Dendritic cell treated with granulocyte-macrophage colony-stimulating factor and Interleukin-4, amounts not matched to agents 40 ng/mL and 50 ng/mL, for 4 days (primary cell): ENCODE measurements at regions not wholly inside any gene's neighbourhood (a gene's known extent, or its start where the extent isn't known, plus 50 kb on each side); places are given as distances from the start of the nearest gene placed in this dataset.
"Not testable (repeated sequence)": the region's sequence is repeated elsewhere in the genome, so short reads cannot be mapped to it uniquely, and the experiment has no call there.

Experiments used
- H3K27ac Mint-ChIP-seq: one replicate; pipeline ENCODE4 v1.8.0; 2022; ENCODE audit warnings: mild to moderate bottlenecking, mixed read lengths
- H3K27me3 Mint-ChIP-seq: one replicate; pipeline ENCODE4 v1.8.0; 2022; ENCODE audit warnings: mild to moderate bottlenecking, mixed read lengths
- H3K36me3 Mint-ChIP-seq: one replicate; pipeline ENCODE4 v1.8.0; 2022; ENCODE audit warnings: low read depth, mixed read lengths
- H3K4me1 Mint-ChIP-seq: one replicate; pipeline ENCODE4 v1.8.0; 2022; ENCODE audit warnings: low read depth, mixed read lengths
- H3K4me3 Mint-ChIP-seq: one replicate; pipeline ENCODE4 v1.8.0; 2022; ENCODE audit warnings: mild to moderate bottlenecking, moderate library complexity, mixed read lengths
- H3K9me3 Mint-ChIP-seq: one replicate; pipeline ENCODE4 v1.8.0; 2022; ENCODE audit warnings: mixed read lengths
- intact Hi-C: fragments of 100-400 bp; cut with micrococcal nuclease; formaldehyde crosslinking; loops from one replicate; pipeline ENCODE4 v1.15.0; 2022

DNA sequence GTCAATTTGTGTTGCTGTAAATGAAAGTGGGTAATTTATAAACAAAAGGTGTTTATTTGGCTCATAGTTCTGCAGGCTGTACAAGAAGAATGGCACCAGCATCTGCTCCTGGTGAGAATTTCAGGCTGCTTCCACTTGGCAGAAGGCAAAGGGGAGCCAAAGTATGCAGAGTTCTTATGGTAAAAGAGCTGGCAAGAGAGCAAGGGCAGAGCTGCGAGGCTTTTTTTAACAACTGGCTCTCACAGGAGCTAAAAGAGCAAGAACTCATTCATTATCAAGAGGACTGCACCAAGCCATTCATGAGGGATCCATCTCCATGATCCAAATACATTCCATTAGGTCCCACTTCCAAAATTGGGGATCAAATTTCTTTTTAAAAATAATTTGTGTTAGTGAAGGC is 1712.7 kb downstream of the SLITRK5 start:
- no peaks in the 10 kb centered on the region for H3K4me1 Mint-ChIP-seq
- H3K9me3 Mint-ChIP-seq: peaks cover 15% of the 10 kb centered on the region
- no peak overlapping the region for H3K27ac Mint-ChIP-seq
- no peaks in the 10 kb centered on the region for H3K36me3 Mint-ChIP-seq
- intact Hi-C loops: no loop called here
- no peaks in the 10 kb centered on the region for H3K27me3 Mint-ChIP-seq
- H3K4me3 Mint-ChIP-seq: no peak overlapping the region

DNA sequence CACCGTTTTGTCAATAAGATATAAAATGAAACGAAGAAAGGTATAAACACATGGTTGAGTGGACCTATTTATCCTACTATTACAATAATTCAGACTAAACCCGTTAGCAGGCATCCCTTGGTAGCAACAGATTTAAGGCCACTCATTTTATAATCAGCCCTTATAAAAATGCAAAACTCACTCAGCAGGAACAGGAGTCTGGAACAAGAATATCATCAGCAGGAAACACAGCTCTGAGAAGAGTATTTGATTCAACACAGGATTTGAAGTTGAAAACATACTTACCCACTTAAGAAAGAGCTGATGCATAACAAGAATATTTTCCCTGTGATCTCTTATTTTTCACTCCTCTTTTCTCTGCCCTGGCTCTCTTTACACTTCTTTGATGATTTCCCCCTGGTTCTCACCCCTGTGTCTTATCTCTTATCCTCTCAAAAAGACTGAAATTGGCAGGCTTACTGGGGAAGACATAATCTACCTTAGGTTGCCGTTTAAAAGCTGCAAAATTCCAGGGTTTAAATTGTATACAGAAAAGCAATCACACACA is 1722.7 kb downstream of the SLITRK5 start:
- intact Hi-C loops: no loop called here
- Mint-ChIP-seq H3K9me3 (peaks cover 17% of the 10 kb centered on the region), H3K4me3 (no peak overlapping the region), H3K27ac (no peak overlapping the region), H3K4me1 (no peaks in the 10 kb centered on the region), H3K36me3 (no peaks in the 10 kb centered on the region), H3K27me3 (no peaks in the 10 kb centered on the region)

DNA sequence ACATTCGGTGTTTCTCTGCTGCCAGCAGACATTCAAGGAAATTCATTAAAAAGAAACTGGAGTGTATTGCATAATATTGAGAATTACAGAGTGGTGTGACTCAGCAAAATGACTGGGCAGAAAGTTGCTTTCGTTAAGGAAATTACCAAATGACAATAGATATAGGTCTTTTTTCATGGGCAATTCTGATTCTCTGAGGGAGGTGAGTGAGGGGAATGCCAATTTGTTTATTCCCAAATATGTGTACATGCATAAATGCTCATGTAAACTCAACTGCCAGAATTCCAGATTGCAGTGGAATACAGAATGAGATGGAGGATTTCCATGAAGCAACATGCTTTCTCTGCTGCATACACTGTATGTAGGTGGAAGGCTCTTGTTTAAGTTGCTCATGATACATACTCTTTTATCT is 1730.1 kb downstream of the SLITRK5 start:
- H3K27ac Mint-ChIP-seq: peak overlapping the region; percentile 76
- H3K4me3 Mint-ChIP-seq: peak overlapping the region; percentile 64
- intact Hi-C loops: no loop called here
- H3K27me3 Mint-ChIP-seq: no peaks in the 10 kb centered on the region
- H3K36me3 Mint-ChIP-seq: no peaks in the 10 kb centered on the region
- peaks cover 13% of the 10 kb centered on the region for H3K9me3 Mint-ChIP-seq
- H3K4me1 Mint-ChIP-seq: peaks cover 17% of the 10 kb centered on the region

DNA sequence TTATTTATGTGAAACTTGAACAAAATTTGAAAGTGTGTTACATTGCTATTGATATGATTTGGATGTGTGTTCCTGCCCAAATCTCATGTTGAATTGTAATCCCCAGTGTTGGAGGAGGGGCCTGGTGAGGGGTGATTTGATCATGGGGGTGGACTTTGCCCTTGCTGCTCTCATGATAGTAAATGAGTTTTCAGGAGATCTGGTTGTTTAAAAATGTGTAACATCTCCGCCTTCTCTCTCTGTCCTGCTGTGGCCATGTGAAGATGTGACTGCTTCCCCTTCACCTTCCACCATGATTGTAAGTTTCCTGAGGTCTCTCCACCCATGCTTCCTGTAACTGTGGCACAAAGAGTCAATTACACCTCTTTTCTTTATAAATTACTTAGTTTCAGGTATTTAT is 1731.0 kb downstream of the SLITRK5 start:
- H3K27ac Mint-ChIP-seq: peak overlapping the region; percentile 76
- no peaks in the 10 kb centered on the region for H3K36me3 Mint-ChIP-seq
- H3K4me1 Mint-ChIP-seq: peaks cover 17% of the 10 kb centered on the region
- H3K9me3 Mint-ChIP-seq: peaks cover 3% of the 10 kb centered on the region
- no peaks in the 10 kb centered on the region for H3K27me3 Mint-ChIP-seq
- intact Hi-C loops: no loop called here
- no peak overlapping the region for H3K4me3 Mint-ChIP-seq

DNA sequence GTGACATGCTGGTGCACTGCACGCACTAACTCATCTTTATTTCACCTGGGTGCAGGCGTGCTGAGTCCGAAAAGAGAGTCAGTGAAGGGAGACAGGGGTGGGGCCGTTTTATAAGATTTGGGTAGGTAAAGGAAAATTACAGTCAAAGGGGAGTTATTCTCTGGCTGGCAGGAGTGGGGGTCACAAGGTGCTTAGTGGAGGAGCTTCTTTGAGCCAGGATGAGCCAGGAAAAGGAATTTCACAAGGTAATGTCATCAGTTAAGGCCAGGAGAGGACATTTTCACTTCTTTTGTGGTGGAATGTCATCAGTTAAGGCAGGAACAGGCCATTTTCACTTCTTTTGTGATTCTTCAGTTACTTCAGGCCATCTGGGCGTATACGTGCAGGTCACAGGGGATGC is 1734.9 kb downstream of the SLITRK5 start:
- H3K4me3 Mint-ChIP-seq, H3K27ac Mint-ChIP-seq, H3K27me3 Mint-ChIP-seq, H3K36me3 Mint-ChIP-seq, H3K9me3 Mint-ChIP-seq, intact Hi-C loops: not testable (repeated sequence)
- H3K4me1 Mint-ChIP-seq: peaks cover 13% of the 10 kb centered on the region

DNA sequence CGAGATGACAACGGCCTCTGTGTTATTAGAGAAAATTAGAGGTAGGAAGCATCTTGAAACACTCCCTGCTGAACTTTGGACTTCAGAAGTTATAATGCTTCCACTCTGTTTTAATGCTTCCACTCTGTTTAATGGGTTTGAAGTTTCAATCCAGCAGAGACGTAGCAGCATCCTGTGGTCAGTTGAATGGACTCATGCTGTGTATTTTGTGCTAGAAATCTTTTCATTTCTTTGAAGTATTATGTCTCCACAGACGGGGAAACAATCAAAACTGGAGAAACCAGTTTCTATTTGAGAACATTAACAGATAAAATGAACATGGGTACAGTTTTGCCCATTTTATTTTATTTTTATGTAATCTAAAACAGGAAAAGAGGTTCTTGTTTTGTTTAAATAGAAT is 1736.2 kb downstream of the SLITRK5 start:
- Mint-ChIP-seq H3K36me3 (no peaks in the 10 kb centered on the region), H3K27me3 (no peaks in the 10 kb centered on the region), H3K4me1 (peaks cover under 1% of the 10 kb centered on the region), H3K27ac (no peak overlapping the region), H3K4me3 (no peak overlapping the region), H3K9me3 (no peaks in the 10 kb centered on the region)
- intact Hi-C loops: no loop called here

DNA sequence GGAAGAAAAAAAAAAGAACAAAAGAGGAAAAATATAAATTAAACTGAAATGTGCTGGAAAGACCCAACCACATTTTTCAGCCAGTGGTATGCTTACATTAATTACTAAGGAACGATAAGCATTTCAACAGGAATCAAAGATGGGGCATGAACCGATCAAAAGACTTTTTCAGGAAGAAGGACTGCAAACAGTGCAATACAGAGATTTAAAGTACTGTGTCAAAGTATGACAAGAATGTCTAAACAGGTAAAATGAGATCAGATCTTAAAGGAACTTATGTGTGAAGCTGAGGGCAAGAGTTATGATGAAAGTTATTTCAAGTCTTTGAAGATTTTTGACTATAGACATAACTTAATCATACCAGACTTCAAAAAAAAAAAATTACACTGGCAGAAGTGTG is 1761.8 kb downstream of the SLITRK5 start:
- peaks cover 13% of the 10 kb centered on the region for H3K9me3 Mint-ChIP-seq
- no peaks in the 10 kb centered on the region for H3K36me3 Mint-ChIP-seq
- H3K4me3 Mint-ChIP-seq: no peak overlapping the region
- intact Hi-C loops: no loop called here
- no peaks in the 10 kb centered on the region for H3K4me1 Mint-ChIP-seq
- no peaks in the 10 kb centered on the region for H3K27me3 Mint-ChIP-seq
- no peak overlapping the region for H3K27ac Mint-ChIP-seq

DNA sequence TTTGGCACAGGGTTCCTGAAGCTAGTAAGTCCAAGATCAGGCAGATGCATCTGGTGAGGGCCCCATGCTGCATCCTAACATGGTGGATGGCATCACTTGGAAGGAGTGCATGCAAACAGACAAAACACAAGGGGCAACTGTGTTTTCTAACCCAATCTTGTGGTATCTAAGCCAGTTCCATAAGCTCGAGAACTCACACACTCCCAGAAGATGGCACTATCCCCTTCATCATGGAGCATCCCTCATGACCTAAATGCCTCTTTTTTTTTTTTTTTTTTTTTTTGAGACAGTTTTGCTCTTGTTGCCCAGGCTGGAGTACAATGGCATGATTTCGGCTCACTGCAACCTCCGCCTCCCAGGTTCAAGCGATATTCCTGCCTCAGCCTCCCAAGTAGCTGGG is 1763.5 kb downstream of the SLITRK5 start:
- H3K36me3 Mint-ChIP-seq, H3K27me3 Mint-ChIP-seq, H3K4me1 Mint-ChIP-seq, intact Hi-C loops, H3K27ac Mint-ChIP-seq, H3K4me3 Mint-ChIP-seq: not testable (repeated sequence)
- peaks cover 16% of the 10 kb centered on the region for H3K9me3 Mint-ChIP-seq

DNA sequence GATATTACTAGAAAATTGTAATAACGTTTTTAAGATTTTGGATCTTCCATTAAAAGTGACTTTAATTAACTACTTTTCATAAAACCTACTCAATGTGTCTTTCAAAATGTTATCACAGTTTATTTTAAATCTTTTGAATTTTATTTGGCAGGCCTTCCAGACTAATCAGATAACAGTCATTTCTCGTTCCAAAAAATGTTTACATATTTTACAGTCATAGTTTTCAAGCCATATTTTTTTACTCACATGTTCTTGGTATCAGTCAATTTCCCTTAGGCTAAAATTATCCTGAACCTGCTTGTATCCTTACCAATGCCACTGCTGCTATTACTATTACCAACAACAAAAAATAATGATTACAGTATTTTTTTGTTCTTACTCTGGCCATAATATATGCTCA is 1783.5 kb downstream of the SLITRK5 start:
- Mint-ChIP-seq H3K4me3 (no peak overlapping the region), H3K27ac (no peak overlapping the region), H3K9me3 (peaks cover 24% of the 10 kb centered on the region), H3K4me1 (no peaks in the 10 kb centered on the region), H3K27me3 (no peaks in the 10 kb centered on the region), H3K36me3 (no peaks in the 10 kb centered on the region)
- intact Hi-C loops: no loop called here

DNA sequence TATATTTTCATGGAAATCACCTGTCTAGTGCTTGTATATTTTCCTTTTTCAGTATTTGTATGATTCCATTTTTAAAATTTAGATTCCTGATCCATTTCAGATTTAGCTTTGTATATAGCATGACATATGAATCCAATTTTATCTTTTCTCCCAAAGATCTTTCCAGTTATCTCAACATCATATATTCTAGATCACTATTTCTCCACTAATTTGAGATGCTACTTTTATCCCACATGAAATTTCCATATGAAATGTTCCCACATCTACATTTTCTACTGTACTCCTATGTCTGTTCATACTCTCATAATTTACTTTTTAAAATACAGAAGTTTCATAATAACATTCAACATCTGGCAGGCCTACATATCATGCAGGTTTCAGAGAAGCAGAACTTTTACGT is 1784.1 kb downstream of the SLITRK5 start:
- Mint-ChIP-seq H3K27me3 (no peaks in the 10 kb centered on the region), H3K4me1 (no peaks in the 10 kb centered on the region), H3K9me3 (peaks cover 29% of the 10 kb centered on the region), H3K27ac (no peak overlapping the region), H3K36me3 (no peaks in the 10 kb centered on the region), H3K4me3 (no peak overlapping the region)
- intact Hi-C loops: no loop called here

DNA sequence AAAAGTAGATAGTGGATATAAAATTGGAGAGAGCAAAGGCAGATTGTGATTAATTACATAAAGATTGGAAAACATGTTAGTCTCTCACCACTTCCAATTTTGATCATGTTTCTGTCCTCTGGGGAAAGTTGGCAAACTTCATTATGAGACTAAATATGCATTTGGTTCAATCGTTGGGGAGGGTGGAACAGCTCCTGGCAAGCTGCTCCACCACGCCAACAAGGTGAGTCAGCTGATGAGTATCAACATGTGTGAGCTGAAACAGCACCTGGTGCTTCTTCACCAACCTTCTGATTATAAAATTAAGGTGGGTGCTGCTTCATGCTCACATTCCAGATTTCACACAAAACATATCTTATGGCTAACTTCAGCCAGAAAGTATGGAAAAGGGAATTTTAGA is 1784.6 kb downstream of the SLITRK5 start:
- no peaks in the 10 kb centered on the region for H3K4me1 Mint-ChIP-seq
- no peak overlapping the region for H3K4me3 Mint-ChIP-seq
- peaks cover 29% of the 10 kb centered on the region for H3K9me3 Mint-ChIP-seq
- H3K27ac Mint-ChIP-seq: no peak overlapping the region
- intact Hi-C loops: no loop called here
- no peaks in the 10 kb centered on the region for H3K36me3 Mint-ChIP-seq
- no peaks in the 10 kb centered on the region for H3K27me3 Mint-ChIP-seq

DNA sequence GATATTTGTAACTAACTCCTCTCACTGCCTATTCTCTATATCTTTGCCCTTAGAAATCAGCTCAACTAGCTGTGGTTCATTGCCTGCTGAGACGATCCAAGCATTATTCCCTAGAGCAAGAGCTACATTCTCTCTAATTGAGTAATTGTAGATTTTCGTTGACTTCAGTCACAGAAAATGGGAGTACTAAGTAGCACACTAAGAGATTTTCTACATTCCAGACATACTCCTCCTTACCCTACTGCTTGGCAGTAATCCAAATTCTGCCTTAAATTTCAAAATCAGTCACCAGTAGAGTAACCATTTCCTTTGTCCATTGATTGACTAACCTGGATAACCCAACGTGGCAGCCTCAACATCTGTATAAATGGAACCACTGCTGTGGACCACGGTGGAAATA is 1786.8 kb downstream of the SLITRK5 start:
- Mint-ChIP-seq H3K4me3 (no peak overlapping the region), H3K4me1 (no peaks in the 10 kb centered on the region), H3K36me3 (no peaks in the 10 kb centered on the region), H3K27me3 (no peaks in the 10 kb centered on the region), H3K27ac (no peak overlapping the region), H3K9me3 (peaks cover 20% of the 10 kb centered on the region)
- intact Hi-C loops: no loop called here

DNA sequence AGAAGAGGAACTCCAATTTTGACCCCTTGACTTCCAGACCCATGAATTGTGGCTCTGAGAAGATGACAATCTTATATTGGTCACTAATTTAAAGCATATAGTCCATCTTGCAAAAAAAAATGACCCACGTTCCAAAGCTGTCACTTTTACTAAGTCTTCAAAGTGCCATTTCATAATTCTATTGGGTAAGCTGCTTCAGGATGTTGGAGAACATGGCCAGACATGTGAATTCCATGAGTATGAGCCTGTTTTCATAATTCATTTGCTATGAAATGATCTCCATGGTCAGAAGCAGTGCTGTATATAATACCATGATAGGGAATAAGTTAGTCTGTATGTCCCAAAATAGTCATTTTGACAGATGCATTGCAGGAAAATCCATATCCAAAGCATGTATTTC is 1787.3 kb downstream of the SLITRK5 start:
- Mint-ChIP-seq H3K27me3 (no peaks in the 10 kb centered on the region), H3K27ac (no peak overlapping the region), H3K36me3 (no peaks in the 10 kb centered on the region), H3K4me3 (no peak overlapping the region), H3K9me3 (peaks cover 23% of the 10 kb centered on the region), H3K4me1 (no peaks in the 10 kb centered on the region)
- intact Hi-C loops: no loop called here

DNA sequence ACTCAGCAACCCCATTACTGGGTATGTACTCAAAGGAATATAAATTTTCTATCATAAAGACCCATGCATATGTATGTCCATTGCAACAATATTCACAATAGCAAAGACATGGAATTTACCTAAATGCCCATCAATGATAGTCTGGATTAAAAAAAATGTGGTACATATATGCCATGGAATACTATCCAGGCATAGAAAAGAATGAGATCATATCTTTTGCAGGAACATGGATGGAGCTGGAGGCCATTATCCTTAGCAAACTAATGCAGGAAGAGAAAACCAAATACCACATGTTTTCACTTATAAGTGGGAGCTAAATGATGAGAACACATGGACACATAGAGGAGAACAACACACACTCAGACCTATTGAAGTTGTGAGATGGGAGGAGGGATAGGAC is 1789.7 kb downstream of the SLITRK5 start:
- H3K4me1 Mint-ChIP-seq, intact Hi-C loops, H3K4me3 Mint-ChIP-seq, H3K27ac Mint-ChIP-seq, H3K27me3 Mint-ChIP-seq, H3K36me3 Mint-ChIP-seq: not testable (repeated sequence)
- H3K9me3 Mint-ChIP-seq: peaks cover 28% of the 10 kb centered on the region

DNA sequence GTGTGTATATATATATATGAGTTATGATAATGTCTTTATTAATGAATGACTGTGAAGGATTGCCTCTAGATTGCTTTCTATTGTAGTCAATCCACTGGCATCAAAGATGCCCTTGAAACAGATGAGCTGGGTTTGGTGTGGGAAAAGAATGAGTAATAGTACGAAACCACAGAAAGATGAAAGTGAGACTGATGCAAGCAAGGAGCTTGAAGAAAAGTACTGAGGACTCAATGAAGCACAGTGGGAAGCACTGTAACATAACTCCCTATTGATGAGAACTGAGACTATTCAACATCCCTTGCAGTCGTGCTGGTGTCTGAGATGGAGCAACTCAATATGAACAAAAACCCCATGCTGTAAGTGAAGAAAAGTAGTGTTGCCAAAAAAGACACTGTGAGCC is 1794.2 kb downstream of the SLITRK5 start:
- Mint-ChIP-seq H3K4me1 (no peaks in the 10 kb centered on the region), H3K9me3 (peaks cover 23% of the 10 kb centered on the region), H3K4me3 (no peak overlapping the region), H3K27me3 (no peaks in the 10 kb centered on the region), H3K27ac (no peak overlapping the region), H3K36me3 (no peaks in the 10 kb centered on the region)
- intact Hi-C loops: no loop called here
